Lower leg skin (tissue), 3 donors: ENCODE measurements at regions not wholly inside any gene's neighbourhood (a gene's known extent, or its start where the extent isn't known, plus 50 kb on each side); places are given as distances from the start of the nearest gene placed in this dataset.

Source experiments
- CTCF ChIP-seq, 3 donors: fragments of 450-650 bp; IDR thresholded peaks; one replicate each; pipeline ENCODE4 v1.5.1; 2016; ENCODE audit warnings: antibody characterized with exemption in 3 of 3, mild to moderate bottlenecking in 3 of 3, moderate library complexity in 2 of 3
- POLR2A ChIP-seq, 2 donors: fragments of 450-650 bp; IDR thresholded peaks; one replicate each; pipeline ENCODE4 v1.6.1; 2016 to 2017; ENCODE audit warnings: antibody characterized with exemption in 2 of 2, mild to moderate bottlenecking in 1 of 2, moderate library complexity in 1 of 2

DNA sequence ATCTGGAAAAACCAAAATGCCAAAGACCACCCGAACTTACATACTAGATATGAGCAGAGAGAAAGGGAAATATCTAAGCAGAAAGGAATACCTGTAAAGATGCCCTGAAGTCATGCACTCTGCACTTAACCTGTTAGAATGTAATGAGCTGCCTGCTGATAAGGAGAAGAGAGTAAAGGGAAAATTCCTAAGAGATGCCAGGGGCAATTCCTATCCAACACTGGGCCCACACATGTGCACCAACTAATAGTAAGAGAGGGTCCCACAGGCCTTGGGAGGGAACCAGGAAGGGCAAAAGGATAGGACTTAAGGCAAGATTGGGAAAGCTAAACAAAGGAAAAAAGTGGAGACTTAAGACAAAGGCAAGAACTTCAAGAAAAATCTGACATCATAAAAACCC, 189.5 kb downstream of the NSUN3 start:
- TF ChIP-seq CTCF (IDR thresholded peaks at IDR 0.05): no peak
- no peak for TF ChIP-seq POLR2A (IDR thresholded peaks at IDR 0.05)
